DND-41 (cell line): ENCODE measurements at regions not wholly inside any gene's neighbourhood (a gene's known extent, or its start where the extent isn't known, plus 50 kb on each side); places are given as distances from the start of the nearest gene placed in this dataset.

Experiments used
- ATAC-seq: fragments of 200-7000 bp; cut with Tn5 transposase; 3 replicates; pipeline ENCODE4 v1.9.1; 2021; ENCODE audit warnings: low read depth; ENCODE audit not compliant: insufficient read depth
- DNase-seq: peaks from one replicate; pipeline ENCODE4 v3.0.0-alpha.2; 2020
- H2AFZ ChIP-seq: 2 replicates; pipeline ENCODE4 v1.6.0; 2012; ENCODE audit warnings: low read depth, low read length
- H3K27ac ChIP-seq: 2 replicates; pipeline ENCODE4 v1.5.1; 2012; ENCODE audit warnings: low read length, inconsistent platforms
- H3K27me3 ChIP-seq: fragments of 200-600 bp; sonication (generic); 2 replicates; pipeline ENCODE4 v1.6.0; 2012; ENCODE audit warnings: low read length, mild to moderate bottlenecking, inconsistent platforms; ENCODE audit not compliant: insufficient read depth, poor library complexity
- H3K36me3 ChIP-seq: 2 replicates; pipeline ENCODE4 v1.5.1; 2012; ENCODE audit warnings: low read length, inconsistent platforms; ENCODE audit not compliant: insufficient read depth
- H3K4me1 ChIP-seq: 2 replicates; pipeline ENCODE4 v1.5.1; 2012; ENCODE audit warnings: mild to moderate bottlenecking, low read length; ENCODE audit not compliant: insufficient read depth
- H3K4me2 ChIP-seq: 2 replicates; pipeline ENCODE4 v1.6.0; 2012; ENCODE audit warnings: mild to moderate bottlenecking, moderate library complexity, low read length, inconsistent platforms; ENCODE audit not compliant: insufficient read depth
- H3K4me3 ChIP-seq, 2 experiments: fragments of 200-600 bp in 1 of 2; shearing (Covaris generic) in 1 of 2; 2 replicates each; pipeline ENCODE4 v1.5.1; 2012 to 2016; ENCODE audit warnings: inconsistent platforms in 2 of 2, low read length in 2 of 2, mild to moderate bottlenecking in 2 of 2, low read depth in 1 of 2, moderate library complexity in 1 of 2
- H3K79me2 ChIP-seq: 2 replicates; pipeline ENCODE4 v1.6.0; 2012; ENCODE audit warnings: low read length, inconsistent platforms; ENCODE audit not compliant: insufficient read depth
- H3K9ac ChIP-seq: 2 replicates; pipeline ENCODE4 v1.6.0; 2012; ENCODE audit warnings: low read depth, mild to moderate bottlenecking, inconsistent platforms, low read length, moderate library complexity
- H3K9me3 ChIP-seq: 2 replicates; pipeline ENCODE4 v1.5.1; 2012; ENCODE audit warnings: low read length, moderate library complexity, mild to moderate bottlenecking, inconsistent platforms; ENCODE audit not compliant: insufficient read depth, severe bottlenecking
- H4K20me1 ChIP-seq: 2 replicates; pipeline ENCODE4 v1.6.0; 2012; ENCODE audit warnings: low read length; ENCODE audit not compliant: insufficient read depth
- EZH2 ChIP-seq: IDR thresholded peaks from 3 replicates; pipeline ENCODE4 v1.6.1; 2012; ENCODE audit warnings: borderline replicate concordance, low read depth, mild to moderate bottlenecking, moderate library complexity, low read length, inconsistent platforms; ENCODE audit not compliant: severe bottlenecking
- TF ChIP-seq, protein P1 (sequence below): IDR thresholded peaks from 2 replicates; pipeline ENCODE4 v1.5.1; 2012; ENCODE audit warnings: borderline replicate concordance, low read length, moderate library complexity, mild to moderate bottlenecking; ENCODE audit not compliant: poor library complexity, severe bottlenecking; ENCODE audit errors: extremely low read depth

DNA sequence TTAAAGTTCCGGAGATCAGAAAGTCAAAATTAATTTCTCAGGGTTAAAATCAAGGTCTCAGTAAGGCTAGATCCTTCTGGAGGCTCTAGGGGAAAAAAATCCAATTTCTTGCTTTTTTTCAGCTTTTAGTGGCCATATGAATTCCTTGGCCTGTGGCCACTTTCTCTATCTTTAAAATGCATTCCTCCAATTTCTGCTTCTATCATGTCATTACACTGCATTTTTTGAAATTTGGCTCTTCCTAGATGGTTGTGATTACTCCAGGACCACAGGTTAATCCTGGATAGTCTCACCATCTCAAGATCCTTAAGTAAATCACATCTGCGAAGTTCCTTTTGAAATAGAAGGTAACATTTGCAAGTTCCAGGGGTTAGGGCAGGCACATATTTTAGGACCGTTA, 1294.9 kb upstream of the CITED2 start:
- no peaks in the 10 kb centered on the region for H3K27me3 ChIP-seq
- no peak overlapping the region for H2AFZ ChIP-seq
- DNase-seq, result no peak
- no peaks in the 10 kb centered on the region for H3K36me3 ChIP-seq
- no peak overlapping the region for H3K4me2 ChIP-seq
- H3K27ac ChIP-seq, result no peak overlapping the region
- no peaks in the 10 kb centered on the region for H4K20me1 ChIP-seq
- H3K79me2 ChIP-seq, result no peaks in the 10 kb centered on the region
- no peaks in the 10 kb centered on the region for H3K4me1 ChIP-seq
- TF ChIP-seq, protein P1, sequence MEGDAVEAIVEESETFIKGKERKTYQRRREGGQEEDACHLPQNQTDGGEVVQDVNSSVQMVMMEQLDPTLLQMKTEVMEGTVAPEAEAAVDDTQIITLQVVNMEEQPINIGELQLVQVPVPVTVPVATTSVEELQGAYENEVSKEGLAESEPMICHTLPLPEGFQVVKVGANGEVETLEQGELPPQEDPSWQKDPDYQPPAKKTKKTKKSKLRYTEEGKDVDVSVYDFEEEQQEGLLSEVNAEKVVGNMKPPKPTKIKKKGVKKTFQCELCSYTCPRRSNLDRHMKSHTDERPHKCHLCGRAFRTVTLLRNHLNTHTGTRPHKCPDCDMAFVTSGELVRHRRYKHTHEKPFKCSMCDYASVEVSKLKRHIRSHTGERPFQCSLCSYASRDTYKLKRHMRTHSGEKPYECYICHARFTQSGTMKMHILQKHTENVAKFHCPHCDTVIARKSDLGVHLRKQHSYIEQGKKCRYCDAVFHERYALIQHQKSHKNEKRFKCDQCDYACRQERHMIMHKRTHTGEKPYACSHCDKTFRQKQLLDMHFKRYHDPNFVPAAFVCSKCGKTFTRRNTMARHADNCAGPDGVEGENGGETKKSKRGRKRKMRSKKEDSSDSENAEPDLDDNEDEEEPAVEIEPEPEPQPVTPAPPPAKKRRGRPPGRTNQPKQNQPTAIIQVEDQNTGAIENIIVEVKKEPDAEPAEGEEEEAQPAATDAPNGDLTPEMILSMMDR, result no peak
- TF ChIP-seq EZH2, result no peak
- ATAC-seq, result no peak
- H3K4me3 ChIP-seq, result no peak overlapping the region
- no peak overlapping the region for H3K9ac ChIP-seq
- no peaks in the 10 kb centered on the region for H3K9me3 ChIP-seq

DNA sequence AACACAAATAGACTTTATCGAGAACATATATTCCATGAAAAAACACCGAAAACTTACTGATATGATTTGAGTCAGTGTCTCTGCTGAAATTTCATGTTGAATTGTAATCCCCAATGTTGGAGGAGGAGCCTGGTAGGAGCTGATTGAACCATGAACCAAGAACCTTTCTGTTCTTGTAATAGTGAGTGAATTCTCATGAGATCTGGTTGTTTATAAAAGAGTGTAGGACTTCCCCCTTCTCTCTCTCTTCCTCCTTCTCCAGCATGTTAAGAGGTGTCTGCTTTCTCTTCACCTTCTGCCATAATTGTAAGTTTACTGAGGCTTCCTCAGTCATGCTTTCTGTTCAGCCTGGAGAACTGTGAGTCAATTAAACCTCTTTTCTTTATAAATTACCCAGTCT, 1289.3 kb upstream of the CITED2 start:
- Histone ChIP-seq H3K4me3 (no peak overlapping the region), H3K4me1 (no peaks in the 10 kb centered on the region), H3K9me3 (no peaks in the 10 kb centered on the region), H3K79me2 (no peaks in the 10 kb centered on the region), H3K4me2 (no peak overlapping the region), H3K36me3 (no peaks in the 10 kb centered on the region), H3K9ac (no peak overlapping the region), H3K27ac (no peak overlapping the region), H3K27me3 (no peaks in the 10 kb centered on the region), H4K20me1 (no peaks in the 10 kb centered on the region), H2AFZ (no peak overlapping the region)
- ATAC-seq (no peak), DNase-seq (no peak)
- no peak for TF ChIP-seq EZH2
- TF ChIP-seq, protein P1, result no peak

DNA sequence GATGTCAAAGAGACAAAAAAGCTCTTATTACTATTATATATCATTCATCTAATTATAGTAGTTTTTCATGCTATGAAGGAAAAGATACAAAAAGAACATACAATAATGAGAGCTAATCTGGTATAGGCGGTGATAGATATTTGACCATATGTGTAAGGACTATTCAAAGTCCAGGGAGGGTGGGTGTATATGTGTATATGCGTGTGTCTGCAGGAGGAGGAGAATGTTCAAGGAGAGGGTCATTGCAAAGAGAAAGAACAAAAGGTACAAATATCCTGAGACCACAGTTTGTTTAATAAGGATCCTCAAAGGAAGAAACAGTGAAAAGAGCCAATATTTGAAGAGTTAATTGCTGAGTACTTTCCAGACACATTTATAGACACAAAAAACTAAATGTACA, 1288.6 kb upstream of the CITED2 start:
- no peak overlapping the region for H3K4me2 ChIP-seq
- TF ChIP-seq, protein P1, result no peak
- no peak for TF ChIP-seq EZH2
- no peaks in the 10 kb centered on the region for H3K79me2 ChIP-seq
- DNase-seq, result no peak
- H4K20me1 ChIP-seq, result no peaks in the 10 kb centered on the region
- H3K4me3 ChIP-seq, result no peak overlapping the region
- no peak for ATAC-seq
- no peaks in the 10 kb centered on the region for H3K36me3 ChIP-seq
- no peak overlapping the region for H3K27ac ChIP-seq
- H2AFZ ChIP-seq, result no peak overlapping the region
- H3K4me1 ChIP-seq, result no peaks in the 10 kb centered on the region
- H3K9me3 ChIP-seq, result no peaks in the 10 kb centered on the region
- no peak overlapping the region for H3K9ac ChIP-seq
- H3K27me3 ChIP-seq, result no peaks in the 10 kb centered on the region

DNA sequence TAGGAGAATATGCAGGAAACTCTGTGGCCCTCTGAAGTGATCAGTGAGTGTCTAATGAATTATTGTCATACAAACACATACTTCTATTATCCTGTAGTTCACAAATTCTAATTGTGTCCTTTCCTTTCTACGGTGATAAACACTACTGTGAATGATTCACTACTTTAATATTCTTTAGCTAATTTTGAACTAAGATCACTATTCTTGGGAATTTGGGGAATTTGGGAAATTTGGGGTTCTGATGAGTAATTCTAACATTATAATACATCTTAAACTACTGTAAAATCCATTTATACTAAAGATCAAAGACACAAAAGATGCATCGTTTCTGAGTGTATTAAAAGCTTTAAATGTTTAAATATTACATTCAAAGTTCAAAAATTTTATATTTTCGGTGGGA, 1287.2 kb upstream of the CITED2 start:
- Histone ChIP-seq H3K4me2 (no peak overlapping the region), H3K79me2 (no peaks in the 10 kb centered on the region), H4K20me1 (no peaks in the 10 kb centered on the region), H3K4me1 (no peaks in the 10 kb centered on the region), H3K27ac (no peak overlapping the region), H3K9ac (no peak overlapping the region), H3K9me3 (no peaks in the 10 kb centered on the region), H3K36me3 (no peaks in the 10 kb centered on the region), H2AFZ (no peak overlapping the region), H3K4me3 (no peak overlapping the region), H3K27me3 (no peaks in the 10 kb centered on the region)
- TF ChIP-seq, protein P1, result no peak
- no peak for TF ChIP-seq EZH2
- ATAC-seq, result no peak
- DNase-seq, result no peak
